ENCODE measurements at regions not wholly inside any gene's neighbourhood (a gene's known extent, or its start where the extent isn't known, plus 50 kb on each side); places are given as distances from the start of the nearest gene placed in this dataset.
"Not testable (repeated sequence)": the region's sequence is repeated elsewhere in the genome, so short reads cannot be mapped to it uniquely, and the experiment has no call there.

DNA sequence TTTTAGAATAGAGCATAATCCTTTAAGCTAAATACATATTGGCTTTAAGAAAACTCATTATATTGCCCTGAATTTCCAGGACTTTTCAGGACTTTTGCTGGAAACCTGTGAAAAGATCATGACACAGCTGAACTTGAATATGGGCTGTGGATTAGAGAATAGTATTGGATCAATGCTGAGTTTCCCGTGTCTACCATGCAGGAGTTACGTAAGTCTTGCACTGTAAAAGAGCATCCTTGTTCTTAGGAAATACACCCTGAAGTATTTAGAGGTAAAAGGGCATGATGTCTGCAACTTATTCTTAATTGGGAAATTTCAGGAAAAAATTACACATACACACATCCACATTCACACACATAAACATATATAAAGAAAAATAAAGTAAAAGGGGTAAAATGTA, 82.1 kb downstream of the ZFP36L2 start:
- Histone ChIP-seq H3K9me3 (no peaks in the 10 kb centered on the region), H3K27me3 (no peaks in the 10 kb centered on the region), H3K4me3 (no peak overlapping the region), H3K36me3 (no peaks in the 10 kb centered on the region), H3K27ac (no peak overlapping the region), H3K4me1 (peaks cover 0 to 30% of the 10 kb centered on the region in 2 donors)
- TF ChIP-seq, protein P1, sequence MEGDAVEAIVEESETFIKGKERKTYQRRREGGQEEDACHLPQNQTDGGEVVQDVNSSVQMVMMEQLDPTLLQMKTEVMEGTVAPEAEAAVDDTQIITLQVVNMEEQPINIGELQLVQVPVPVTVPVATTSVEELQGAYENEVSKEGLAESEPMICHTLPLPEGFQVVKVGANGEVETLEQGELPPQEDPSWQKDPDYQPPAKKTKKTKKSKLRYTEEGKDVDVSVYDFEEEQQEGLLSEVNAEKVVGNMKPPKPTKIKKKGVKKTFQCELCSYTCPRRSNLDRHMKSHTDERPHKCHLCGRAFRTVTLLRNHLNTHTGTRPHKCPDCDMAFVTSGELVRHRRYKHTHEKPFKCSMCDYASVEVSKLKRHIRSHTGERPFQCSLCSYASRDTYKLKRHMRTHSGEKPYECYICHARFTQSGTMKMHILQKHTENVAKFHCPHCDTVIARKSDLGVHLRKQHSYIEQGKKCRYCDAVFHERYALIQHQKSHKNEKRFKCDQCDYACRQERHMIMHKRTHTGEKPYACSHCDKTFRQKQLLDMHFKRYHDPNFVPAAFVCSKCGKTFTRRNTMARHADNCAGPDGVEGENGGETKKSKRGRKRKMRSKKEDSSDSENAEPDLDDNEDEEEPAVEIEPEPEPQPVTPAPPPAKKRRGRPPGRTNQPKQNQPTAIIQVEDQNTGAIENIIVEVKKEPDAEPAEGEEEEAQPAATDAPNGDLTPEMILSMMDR (IDR thresholded peaks at IDR 0.05) = no peak
- intact Hi-C loops (cut with DNase I) = no loop called here
- no peak for DNase-seq
- ATAC-seq = no peak

DNA sequence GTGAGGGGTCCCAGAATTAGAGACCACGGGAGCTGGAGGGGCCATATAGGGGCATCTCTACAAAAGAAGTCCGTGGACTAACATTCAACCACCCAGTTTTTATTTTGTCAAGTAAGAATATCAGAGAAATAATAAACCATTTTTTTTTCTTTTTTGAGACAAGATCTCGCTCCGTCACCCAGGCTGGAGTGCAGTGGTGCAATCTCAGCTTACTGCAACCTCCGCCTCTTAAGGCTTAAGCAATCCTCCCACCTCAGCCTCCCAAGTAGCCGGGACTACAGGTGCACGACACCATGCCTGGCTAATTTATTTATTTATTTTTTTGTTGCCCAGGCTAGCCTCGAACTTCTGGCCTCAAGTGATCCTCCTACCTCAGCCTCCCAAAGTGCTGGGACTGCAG, 82.7 kb downstream of the ZFP36L2 start:
- ATAC-seq = no peak
- no peak overlapping the region for H3K4me3 ChIP-seq
- intact Hi-C loops (cut with DNase I) = no loop called here
- H3K27ac ChIP-seq = no peak overlapping the region
- TF ChIP-seq, protein P1 (IDR thresholded peaks at IDR 0.05) = no peak
- no peaks in the 10 kb centered on the region for H3K36me3 ChIP-seq
- H3K27me3 ChIP-seq = no peaks in the 10 kb centered on the region
- peaks cover 0 to 30% of the 10 kb centered on the region in 2 donors for H3K4me1 ChIP-seq
- no peak for DNase-seq
- no peaks in the 10 kb centered on the region for H3K9me3 ChIP-seq

DNA sequence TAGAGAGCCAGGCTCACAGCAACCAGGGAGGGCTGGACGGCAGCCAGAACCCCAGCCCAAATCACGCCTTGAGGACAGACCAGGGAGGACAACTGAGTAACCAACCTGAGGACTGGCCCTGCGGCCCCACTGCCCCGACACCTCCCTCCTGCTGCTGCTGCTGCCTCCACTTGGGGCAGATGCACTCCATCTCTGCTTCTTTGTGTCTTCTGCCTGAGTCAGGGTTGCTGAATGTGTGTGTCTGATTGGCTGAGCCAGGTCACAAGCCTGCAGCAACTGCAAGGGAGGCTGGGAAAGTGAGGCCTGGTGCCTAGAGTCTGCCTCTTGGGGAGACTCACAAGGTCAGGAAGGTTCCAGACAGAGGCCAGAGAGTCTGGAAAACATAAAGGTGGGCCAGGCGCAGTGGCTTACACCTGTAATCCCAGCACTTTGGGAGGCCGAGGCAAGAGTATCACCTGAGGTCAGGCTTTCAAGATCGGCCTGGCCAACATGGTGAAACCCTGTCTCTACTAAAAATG, 83.4 kb downstream of the ZFP36L2 start:
- Histone ChIP-seq H3K36me3 (no peaks in the 10 kb centered on the region), H3K4me1 (peaks cover 0 to 32% of the 10 kb centered on the region in 2 donors), H3K9me3 (no peaks in the 10 kb centered on the region), H3K27ac (no peak overlapping the region), H3K27me3 (no peaks in the 10 kb centered on the region), H3K4me3 (no peak overlapping the region)
- DNase-seq (no peak), ATAC-seq (no peak)
- intact Hi-C loops (cut with DNase I) = no loop called here
- TF ChIP-seq, protein P1 (IDR thresholded peaks at IDR 0.05) = no peak

DNA sequence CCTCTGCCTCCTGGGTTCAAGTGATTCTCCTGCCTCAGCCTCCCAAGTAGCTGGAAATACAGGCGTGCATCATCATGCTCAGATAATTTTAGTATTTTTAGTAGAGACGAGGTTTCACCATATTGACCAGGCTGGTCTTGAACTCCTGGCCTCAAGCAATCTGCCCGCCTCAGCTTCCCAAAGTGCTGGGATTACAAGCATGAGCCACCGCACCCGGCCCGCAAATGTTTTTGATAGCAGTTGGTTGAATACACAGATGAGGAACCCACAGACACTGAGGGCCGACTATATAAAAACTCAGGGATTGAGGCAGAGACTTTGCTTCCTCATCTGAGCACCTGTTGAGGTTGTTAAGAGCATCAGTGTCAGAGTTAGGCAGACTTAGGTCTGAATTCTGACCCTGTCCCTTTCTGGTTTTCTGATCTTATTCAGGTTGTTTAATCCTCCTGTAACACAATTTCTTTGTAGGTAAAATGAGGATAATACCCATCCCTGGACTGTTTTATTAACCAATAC, 84.7 kb downstream of the ZFP36L2 start:
- H3K27me3 ChIP-seq; H3K4me3 ChIP-seq; H3K9me3 ChIP-seq; intact Hi-C loops (cut with DNase I); H3K36me3 ChIP-seq; DNase-seq; H3K27ac ChIP-seq; ATAC-seq: not testable (repeated sequence)
- H3K4me1 ChIP-seq = peaks cover 0 to 43% of the 10 kb centered on the region in 2 donors

DNA sequence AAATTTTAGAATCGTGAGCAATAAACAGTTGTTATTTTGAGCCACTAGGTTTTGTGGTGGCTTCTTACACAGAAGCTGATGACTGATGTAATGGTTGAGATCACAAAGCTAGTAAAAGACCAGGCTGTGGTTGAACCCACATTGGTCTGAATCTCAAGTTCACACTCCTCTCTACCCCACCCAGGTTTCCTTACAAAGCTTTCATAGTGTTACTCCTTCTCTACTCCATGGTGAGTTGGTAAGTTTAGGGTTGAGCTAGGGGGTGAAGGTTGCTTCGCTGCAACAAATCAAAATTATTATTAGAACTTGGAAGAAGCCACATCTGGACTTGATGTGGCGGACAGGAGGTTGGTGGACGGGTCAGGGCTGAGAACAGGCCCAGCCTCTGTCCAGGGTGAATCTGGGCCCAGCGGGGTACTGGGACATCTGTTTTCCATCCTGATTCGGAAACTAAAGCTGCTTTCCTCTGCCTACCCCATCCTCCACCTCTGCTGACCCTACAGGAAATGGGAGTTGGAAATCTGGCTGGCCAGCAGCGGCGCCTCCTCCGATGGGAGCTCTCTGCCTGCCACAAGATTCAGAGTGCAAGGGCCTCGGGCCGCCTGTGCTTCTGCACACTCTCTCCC, 86.3 kb downstream of the ZFP36L2 start:
- H3K27ac ChIP-seq = peak overlapping the region; percentile 39 to 41
- no peaks in the 10 kb centered on the region for H3K9me3 ChIP-seq
- ATAC-seq (peak; percentile 19), DNase-seq (peak in 3 of 4 donors; percentile 33 to 72 (median 42))
- peaks cover 0 to 49% of the 10 kb centered on the region in 2 donors for H3K4me1 ChIP-seq
- TF ChIP-seq, protein P1 (IDR thresholded peaks at IDR 0.05) = no peak
- H3K4me3 ChIP-seq = no peak overlapping the region
- H3K36me3 ChIP-seq = no peaks in the 10 kb centered on the region
- intact Hi-C loops (cut with DNase I) = loop anchor here in 1 of 2 donors (10.0 kb wide), 1 partner anchor 85 kb away; the partner anchor contains the start of gene ZFP36L2
- no peaks in the 10 kb centered on the region for H3K27me3 ChIP-seq
